Lung (tissue), 11 donors: ENCODE measurements at regions not wholly inside any gene's neighbourhood (a gene's known extent, or its start where the extent isn't known, plus 50 kb on each side); places are given as distances from the start of the nearest gene placed in this dataset.

ENCODE experiments used
- ATAC-seq: fragments of 200-7000 bp; cut with Tn5 transposase; one replicate; pipeline ENCODE4 v1.9.1; 2020; ENCODE audit warnings: moderate number of reproducible peaks; ENCODE audit not compliant: insufficient read depth, low FRiP score
- DNase-seq, 3 donors: peaks; one replicate each; pipeline ENCODE4 v3.0.0-alpha.2; 2013 to 2017
- H3K27ac ChIP-seq, 2 donors: one replicate each; pipeline ENCODE4 v1.5.1; 2013; ENCODE audit warnings: mild to moderate bottlenecking in 2 of 2, moderate library complexity in 2 of 2, control low read depth in 1 of 2, inconsistent platforms in 1 of 2, low read depth in 1 of 2, low read length in 1 of 2
- H3K27me3 ChIP-seq, 3 donors: one replicate each; pipeline ENCODE4 v1.5.1; 2013; ENCODE audit warnings: low read length in 2 of 3; ENCODE audit not compliant: control insufficient read depth in 3 of 3, insufficient read depth in 3 of 3
- H3K36me3 ChIP-seq, 4 donors: one replicate each; pipeline ENCODE4 v1.5.1; 2013; ENCODE audit warnings: low read length in 4 of 4, mild to moderate bottlenecking in 1 of 4, moderate library complexity in 1 of 4; ENCODE audit not compliant: control insufficient read depth in 4 of 4, insufficient read depth in 4 of 4
- H3K4me1 ChIP-seq, 5 donors: one replicate each; pipeline ENCODE4 v1.5.1; 2013; ENCODE audit warnings: low read length in 5 of 5, mild to moderate bottlenecking in 2 of 5, moderate library complexity in 1 of 5; ENCODE audit not compliant: control insufficient read depth in 5 of 5, insufficient read depth in 5 of 5
- H3K4me3 ChIP-seq: one replicate; pipeline ENCODE4 v1.5.1; 2013; ENCODE audit warnings: mild to moderate bottlenecking, control low read depth, moderate library complexity
- H3K9ac ChIP-seq, 2 donors: one replicate each; pipeline ENCODE4 v1.5.1; 2013; ENCODE audit warnings: low read length in 2 of 2, control low read depth in 1 of 2; ENCODE audit not compliant: insufficient read depth in 1 of 2
- H3K9me3 ChIP-seq, 4 donors: one replicate each; pipeline ENCODE4 v1.5.1; 2013; ENCODE audit warnings: low read length in 3 of 4, mild to moderate bottlenecking in 1 of 4, moderate library complexity in 1 of 4; ENCODE audit not compliant: control insufficient read depth in 4 of 4, insufficient read depth in 3 of 4
- WGBS, 2 donors: extraction: QIAGEN DNeasy Blood & Tissue Kit; methylation state at CpG; one replicate each; pipeline ENCODE4 v1.1.7; 2013; 5-methylcytosine and 5-hydroxymethylcytosine counted together
- TF ChIP-seq, protein P1 (sequence below): IDR thresholded peaks from 2 replicates; pipeline ENCODE4 v1.5.1; 2012; ENCODE audit warnings: mild to moderate bottlenecking; ENCODE audit errors: control extremely low read depth, extremely low read depth
- donor health status: control.
- donor health status: control.
- donor health status: Bipolar disorder and iron deficiency.
- donor health status: healthy.
- donor health status: DM: yes; HTN: yes; CAD: no.

DNA sequence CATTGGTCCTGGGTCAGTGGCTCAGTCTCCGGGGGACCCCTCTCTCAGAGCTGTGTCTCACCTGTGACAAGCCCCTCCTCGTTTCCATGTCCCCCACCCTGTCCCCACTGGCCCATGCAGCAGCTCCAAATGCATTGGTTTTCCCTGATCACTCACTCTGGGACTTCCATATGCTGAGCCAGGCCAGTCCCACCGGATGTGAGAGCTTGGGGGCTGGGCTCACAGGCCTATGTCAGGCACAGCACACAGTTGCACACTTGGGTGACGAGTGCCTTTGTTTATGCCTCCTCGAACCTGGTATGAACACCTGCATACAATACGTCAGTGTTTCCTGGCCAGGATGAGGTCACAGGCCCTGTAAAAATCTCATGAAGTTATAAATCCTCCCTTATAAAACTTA lies 232.5 kb downstream of the TFCP2L1 start:
- H3K9me3 ChIP-seq = peaks cover 0 to 16% (median 0%) of the 10 kb centered on the region in 4 donors
- TF ChIP-seq, protein P1, sequence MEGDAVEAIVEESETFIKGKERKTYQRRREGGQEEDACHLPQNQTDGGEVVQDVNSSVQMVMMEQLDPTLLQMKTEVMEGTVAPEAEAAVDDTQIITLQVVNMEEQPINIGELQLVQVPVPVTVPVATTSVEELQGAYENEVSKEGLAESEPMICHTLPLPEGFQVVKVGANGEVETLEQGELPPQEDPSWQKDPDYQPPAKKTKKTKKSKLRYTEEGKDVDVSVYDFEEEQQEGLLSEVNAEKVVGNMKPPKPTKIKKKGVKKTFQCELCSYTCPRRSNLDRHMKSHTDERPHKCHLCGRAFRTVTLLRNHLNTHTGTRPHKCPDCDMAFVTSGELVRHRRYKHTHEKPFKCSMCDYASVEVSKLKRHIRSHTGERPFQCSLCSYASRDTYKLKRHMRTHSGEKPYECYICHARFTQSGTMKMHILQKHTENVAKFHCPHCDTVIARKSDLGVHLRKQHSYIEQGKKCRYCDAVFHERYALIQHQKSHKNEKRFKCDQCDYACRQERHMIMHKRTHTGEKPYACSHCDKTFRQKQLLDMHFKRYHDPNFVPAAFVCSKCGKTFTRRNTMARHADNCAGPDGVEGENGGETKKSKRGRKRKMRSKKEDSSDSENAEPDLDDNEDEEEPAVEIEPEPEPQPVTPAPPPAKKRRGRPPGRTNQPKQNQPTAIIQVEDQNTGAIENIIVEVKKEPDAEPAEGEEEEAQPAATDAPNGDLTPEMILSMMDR = no peak
- peak in 1 of 3 donors; percentile 48 for DNase-seq
- no peak overlapping the region for H3K9ac ChIP-seq
- H3K4me3 ChIP-seq = no peak overlapping the region
- H3K4me1 ChIP-seq = no peaks in the 10 kb centered on the region
- 64 to 77% methylated on average over 6 of the region's 6 CpGs for WGBS, 2 donors
- peaks cover 0 to 20% (median 2%) of the 10 kb centered on the region in 3 donors for H3K27me3 ChIP-seq
- no peak for ATAC-seq
- no peaks in the 10 kb centered on the region for H3K36me3 ChIP-seq
- no peak overlapping the region for H3K27ac ChIP-seq

DNA sequence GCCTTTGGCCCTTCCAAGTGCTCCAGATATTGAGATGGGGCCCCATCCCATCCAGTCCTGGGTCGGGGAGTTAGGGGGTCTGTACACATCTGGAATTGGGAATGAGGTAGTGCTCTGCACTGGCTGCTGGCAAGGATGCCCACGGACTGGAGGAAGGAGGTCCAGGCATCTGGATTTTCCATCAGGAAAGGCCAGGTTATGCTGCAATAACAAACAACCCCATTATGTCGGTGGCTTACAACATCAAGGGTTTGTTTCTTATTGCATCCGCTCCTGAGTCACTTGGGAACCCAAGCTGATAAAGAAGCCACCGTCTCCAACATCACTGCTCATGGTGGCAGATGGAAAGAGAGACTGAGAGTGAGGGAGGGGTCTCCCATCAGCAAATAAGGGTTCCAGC lies 229.9 kb downstream of the TFCP2L1 start:
- DNase-seq = no peak
- Histone ChIP-seq H3K27me3 (peaks cover 0 to 18% (median 2%) of the 10 kb centered on the region in 3 donors), H3K9me3 (peaks cover 0 to 13% (median 0%) of the 10 kb centered on the region in 4 donors), H3K4me3 (no peak overlapping the region), H3K36me3 (no peaks in the 10 kb centered on the region), H3K4me1 (no peaks in the 10 kb centered on the region), H3K27ac (no peak overlapping the region), H3K9ac (no peak overlapping the region)
- WGBS, 2 donors = 89% methylated on average over 5 of the region's 5 CpGs
- ATAC-seq = no peak
- TF ChIP-seq, protein P1 = no peak

DNA sequence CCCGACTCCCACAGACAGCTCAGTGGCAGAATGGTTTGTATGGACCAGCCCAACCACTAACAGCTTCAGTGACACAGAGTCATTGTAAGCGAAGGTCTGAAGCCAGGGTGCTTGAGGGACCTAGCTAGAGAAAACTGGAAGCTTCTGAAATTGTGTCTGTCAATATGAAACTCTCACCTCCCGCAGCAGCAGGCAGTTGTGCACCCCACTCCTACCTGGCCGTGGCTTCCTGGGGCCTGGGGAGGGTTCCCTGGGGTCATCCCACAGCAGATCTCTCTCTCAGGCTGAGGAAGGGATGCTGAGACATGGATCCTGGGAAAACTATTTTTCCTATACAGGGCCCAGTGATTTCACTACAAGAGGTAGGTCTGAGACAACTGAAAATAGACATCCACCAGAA lies 229.5 kb downstream of the TFCP2L1 start:
- peaks cover 0 to 17% (median 2%) of the 10 kb centered on the region in 3 donors for H3K27me3 ChIP-seq
- H3K4me1 ChIP-seq = no peaks in the 10 kb centered on the region
- H3K9me3 ChIP-seq = peaks cover 0 to 9% (median 0%) of the 10 kb centered on the region in 4 donors
- TF ChIP-seq, protein P1 = no peak
- 84 to 88% methylated on average over 4 of the region's 4 CpGs for WGBS, 2 donors
- no peak overlapping the region for H3K9ac ChIP-seq
- no peaks in the 10 kb centered on the region for H3K36me3 ChIP-seq
- ATAC-seq = no peak
- H3K27ac ChIP-seq = no peak overlapping the region
- H3K4me3 ChIP-seq = no peak overlapping the region
- DNase-seq = no peak
